ENCODE measurements at regions not wholly inside any gene's neighbourhood (a gene's known extent, or its start where the extent isn't known, plus 50 kb on each side); places are given as distances from the start of the nearest gene placed in this dataset.

DNA sequence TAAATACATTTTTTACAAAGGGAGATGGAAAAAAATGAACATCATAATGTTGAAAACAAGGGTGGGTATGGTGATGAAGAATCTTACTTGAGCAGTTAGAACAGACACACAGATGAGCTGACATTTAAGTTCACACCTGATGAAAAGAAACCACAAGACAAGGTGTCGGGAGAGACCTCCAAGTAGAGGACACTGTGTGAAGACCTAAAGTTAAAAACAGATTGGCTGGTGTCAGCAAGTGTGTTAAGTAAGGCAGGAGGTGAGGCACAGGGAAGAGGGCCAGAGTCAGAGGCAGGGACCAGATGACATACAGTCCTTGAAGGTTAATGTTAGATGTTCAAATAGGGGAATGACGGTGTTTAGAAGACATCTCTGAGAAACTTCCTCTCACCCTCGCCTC lies 236.8 kb downstream of the FAT3 start:
- Histone ChIP-seq H3K27me3 (ENCODE audit: insufficient read depth) (no peaks in the 10 kb centered on the region), H3K4me3 (no peak overlapping the region), H3K4me2 (0 out of 2 replicates have a peak overlapping the region, but pooled peaks have one; percentile 29), H3K27ac (ENCODE audit: low read depth) (no peak overlapping the region), H4K20me1 (replicated peaks; ENCODE audit: insufficient read depth) (peaks cover 4% of the 10 kb centered on the region; the same call in 1 of the 2 replicates), H3K36me3 (ENCODE audit: insufficient read depth) (no peaks in the 10 kb centered on the region), H3F3A (replicated peaks; ENCODE audit: low read depth) (no peaks in the 10 kb centered on the region; the same call in 1 of the 2 replicates), H3K79me2 (replicated peaks; ENCODE audit: insufficient read depth) (peaks cover 68% of the 10 kb centered on the region), H2AFZ (no peak overlapping the region), H3K9me2 (ENCODE audit: insufficient read depth) (no peaks in the 10 kb centered on the region), H3K4me1 (ENCODE audit: insufficient read depth) (peaks cover 17% of the 10 kb centered on the region)
- Mint-ChIP-seq H3K27ac (no peak overlapping the region), H3K27me3 (ENCODE audit: insufficient read depth, low read depth, poor library complexity) (peaks cover 5% of the 10 kb centered on the region), H3K4me1 (peaks cover 41% of the 10 kb centered on the region), H3K36me3 (ENCODE audit: low read depth) (no peaks in the 10 kb centered on the region), H3K4me3 (no peak overlapping the region), H3K9me3 (no peaks in the 10 kb centered on the region)
- ATAC-seq, result no peak
- no peak for TF ChIP-seq NANOG (IDR thresholded peaks at IDR 0.05; ENCODE audit: borderline replicate concordance)
- TF ChIP-seq, protein P1, sequence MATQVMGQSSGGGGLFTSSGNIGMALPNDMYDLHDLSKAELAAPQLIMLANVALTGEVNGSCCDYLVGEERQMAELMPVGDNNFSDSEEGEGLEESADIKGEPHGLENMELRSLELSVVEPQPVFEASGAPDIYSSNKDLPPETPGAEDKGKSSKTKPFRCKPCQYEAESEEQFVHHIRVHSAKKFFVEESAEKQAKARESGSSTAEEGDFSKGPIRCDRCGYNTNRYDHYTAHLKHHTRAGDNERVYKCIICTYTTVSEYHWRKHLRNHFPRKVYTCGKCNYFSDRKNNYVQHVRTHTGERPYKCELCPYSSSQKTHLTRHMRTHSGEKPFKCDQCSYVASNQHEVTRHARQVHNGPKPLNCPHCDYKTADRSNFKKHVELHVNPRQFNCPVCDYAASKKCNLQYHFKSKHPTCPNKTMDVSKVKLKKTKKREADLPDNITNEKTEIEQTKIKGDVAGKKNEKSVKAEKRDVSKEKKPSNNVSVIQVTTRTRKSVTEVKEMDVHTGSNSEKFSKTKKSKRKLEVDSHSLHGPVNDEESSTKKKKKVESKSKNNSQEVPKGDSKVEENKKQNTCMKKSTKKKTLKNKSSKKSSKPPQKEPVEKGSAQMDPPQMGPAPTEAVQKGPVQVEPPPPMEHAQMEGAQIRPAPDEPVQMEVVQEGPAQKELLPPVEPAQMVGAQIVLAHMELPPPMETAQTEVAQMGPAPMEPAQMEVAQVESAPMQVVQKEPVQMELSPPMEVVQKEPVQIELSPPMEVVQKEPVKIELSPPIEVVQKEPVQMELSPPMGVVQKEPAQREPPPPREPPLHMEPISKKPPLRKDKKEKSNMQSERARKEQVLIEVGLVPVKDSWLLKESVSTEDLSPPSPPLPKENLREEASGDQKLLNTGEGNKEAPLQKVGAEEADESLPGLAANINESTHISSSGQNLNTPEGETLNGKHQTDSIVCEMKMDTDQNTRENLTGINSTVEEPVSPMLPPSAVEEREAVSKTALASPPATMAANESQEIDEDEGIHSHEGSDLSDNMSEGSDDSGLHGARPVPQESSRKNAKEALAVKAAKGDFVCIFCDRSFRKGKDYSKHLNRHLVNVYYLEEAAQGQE (IDR thresholded peaks at IDR 0.05; ENCODE audit: unreplicated experiment), result no peak
- TF ChIP-seq, protein P2, sequence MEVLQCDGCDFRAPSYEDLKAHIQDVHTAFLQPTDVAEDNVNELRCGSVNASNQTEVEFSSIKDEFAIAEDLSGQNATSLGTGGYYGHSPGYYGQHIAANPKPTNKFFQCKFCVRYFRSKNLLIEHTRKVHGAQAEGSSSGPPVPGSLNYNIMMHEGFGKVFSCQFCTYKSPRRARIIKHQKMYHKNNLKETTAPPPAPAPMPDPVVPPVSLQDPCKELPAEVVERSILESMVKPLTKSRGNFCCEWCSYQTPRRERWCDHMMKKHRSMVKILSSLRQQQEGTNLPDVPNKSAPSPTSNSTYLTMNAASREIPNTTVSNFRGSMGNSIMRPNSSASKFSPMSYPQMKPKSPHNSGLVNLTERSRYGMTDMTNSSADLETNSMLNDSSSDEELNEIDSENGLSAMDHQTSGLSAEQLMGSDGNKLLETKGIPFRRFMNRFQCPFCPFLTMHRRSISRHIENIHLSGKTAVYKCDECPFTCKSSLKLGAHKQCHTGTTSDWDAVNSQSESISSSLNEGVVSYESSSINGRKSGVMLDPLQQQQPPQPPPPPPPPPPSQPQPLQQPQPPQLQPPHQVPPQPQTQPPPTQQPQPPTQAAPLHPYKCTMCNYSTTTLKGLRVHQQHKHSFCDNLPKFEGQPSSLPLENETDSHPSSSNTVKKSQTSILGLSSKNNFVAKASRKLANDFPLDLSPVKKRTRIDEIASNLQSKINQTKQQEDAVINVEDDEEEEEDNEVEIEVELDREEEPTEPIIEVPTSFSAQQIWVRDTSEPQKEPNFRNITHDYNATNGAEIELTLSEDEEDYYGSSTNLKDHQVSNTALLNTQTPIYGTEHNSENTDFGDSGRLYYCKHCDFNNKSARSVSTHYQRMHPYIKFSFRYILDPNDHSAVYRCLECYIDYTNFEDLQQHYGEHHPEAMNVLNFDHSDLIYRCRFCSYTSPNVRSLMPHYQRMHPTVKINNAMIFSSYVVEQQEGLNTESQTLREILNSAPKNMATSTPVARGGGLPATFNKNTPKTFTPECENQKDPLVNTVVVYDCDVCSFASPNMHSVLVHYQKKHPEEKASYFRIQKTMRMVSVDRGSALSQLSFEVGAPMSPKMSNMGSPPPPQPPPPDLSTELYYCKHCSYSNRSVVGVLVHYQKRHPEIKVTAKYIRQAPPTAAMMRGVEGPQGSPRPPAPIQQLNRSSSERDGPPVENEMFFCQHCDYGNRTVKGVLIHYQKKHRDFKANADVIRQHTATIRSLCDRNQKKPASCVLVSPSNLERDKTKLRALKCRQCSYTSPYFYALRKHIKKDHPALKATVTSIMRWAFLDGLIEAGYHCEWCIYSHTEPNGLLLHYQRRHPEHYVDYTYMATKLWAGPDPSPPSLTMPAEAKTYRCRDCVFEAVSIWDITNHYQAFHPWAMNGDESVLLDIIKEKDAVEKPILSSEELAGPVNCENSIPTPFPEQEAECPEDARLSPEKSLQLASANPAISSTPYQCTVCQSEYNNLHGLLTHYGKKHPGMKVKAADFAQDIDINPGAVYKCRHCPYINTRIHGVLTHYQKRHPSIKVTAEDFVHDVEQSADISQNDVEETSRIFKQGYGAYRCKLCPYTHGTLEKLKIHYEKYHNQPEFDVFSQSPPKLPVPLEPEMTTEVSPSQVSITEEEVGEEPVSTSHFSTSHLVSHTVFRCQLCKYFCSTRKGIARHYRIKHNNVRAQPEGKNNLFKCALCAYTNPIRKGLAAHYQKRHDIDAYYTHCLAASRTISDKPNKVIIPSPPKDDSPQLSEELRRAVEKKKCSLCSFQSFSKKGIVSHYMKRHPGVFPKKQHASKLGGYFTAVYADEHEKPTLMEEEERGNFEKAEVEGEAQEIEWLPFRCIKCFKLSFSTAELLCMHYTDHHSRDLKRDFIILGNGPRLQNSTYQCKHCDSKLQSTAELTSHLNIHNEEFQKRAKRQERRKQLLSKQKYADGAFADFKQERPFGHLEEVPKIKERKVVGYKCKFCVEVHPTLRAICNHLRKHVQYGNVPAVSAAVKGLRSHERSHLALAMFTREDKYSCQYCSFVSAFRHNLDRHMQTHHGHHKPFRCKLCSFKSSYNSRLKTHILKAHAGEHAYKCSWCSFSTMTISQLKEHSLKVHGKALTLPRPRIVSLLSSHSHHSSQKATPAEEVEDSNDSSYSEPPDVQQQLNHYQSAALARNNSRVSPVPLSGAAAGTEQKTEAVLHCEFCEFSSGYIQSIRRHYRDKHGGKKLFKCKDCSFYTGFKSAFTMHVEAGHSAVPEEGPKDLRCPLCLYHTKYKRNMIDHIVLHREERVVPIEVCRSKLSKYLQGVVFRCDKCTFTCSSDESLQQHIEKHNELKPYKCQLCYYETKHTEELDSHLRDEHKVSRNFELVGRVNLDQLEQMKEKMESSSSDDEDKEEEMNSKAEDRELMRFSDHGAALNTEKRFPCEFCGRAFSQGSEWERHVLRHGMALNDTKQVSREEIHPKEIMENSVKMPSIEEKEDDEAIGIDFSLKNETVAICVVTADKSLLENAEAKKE (CRISPR knock-in tag; IDR thresholded peaks at IDR 0.05), result no peak
- no peak for TF ChIP-seq EZH2phosphoT487 (IDR thresholded peaks at IDR 0.05; ENCODE audit: unreplicated experiment)
- TF ChIP-seq, protein P3, sequence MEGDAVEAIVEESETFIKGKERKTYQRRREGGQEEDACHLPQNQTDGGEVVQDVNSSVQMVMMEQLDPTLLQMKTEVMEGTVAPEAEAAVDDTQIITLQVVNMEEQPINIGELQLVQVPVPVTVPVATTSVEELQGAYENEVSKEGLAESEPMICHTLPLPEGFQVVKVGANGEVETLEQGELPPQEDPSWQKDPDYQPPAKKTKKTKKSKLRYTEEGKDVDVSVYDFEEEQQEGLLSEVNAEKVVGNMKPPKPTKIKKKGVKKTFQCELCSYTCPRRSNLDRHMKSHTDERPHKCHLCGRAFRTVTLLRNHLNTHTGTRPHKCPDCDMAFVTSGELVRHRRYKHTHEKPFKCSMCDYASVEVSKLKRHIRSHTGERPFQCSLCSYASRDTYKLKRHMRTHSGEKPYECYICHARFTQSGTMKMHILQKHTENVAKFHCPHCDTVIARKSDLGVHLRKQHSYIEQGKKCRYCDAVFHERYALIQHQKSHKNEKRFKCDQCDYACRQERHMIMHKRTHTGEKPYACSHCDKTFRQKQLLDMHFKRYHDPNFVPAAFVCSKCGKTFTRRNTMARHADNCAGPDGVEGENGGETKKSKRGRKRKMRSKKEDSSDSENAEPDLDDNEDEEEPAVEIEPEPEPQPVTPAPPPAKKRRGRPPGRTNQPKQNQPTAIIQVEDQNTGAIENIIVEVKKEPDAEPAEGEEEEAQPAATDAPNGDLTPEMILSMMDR (conservative IDR thresholded peaks at IDR 0.05; ENCODE audit: low read depth in 2 of 2), result no peak
- TF ChIP-seq, protein P4, sequence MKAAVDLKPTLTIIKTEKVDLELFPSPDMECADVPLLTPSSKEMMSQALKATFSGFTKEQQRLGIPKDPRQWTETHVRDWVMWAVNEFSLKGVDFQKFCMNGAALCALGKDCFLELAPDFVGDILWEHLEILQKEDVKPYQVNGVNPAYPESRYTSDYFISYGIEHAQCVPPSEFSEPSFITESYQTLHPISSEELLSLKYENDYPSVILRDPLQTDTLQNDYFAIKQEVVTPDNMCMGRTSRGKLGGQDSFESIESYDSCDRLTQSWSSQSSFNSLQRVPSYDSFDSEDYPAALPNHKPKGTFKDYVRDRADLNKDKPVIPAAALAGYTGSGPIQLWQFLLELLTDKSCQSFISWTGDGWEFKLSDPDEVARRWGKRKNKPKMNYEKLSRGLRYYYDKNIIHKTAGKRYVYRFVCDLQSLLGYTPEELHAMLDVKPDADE (IDR thresholded peaks at IDR 0.05), result no peak
- no peak for TF ChIP-seq CREB1 (CRISPR knock-in tag; IDR thresholded peaks at IDR 0.05; ENCODE audit: low read depth)
- no peak for TF ChIP-seq EZH2 (IDR thresholded peaks at IDR 0.05; ENCODE audit: low read depth, unreplicated experiment)
- no peak for TF ChIP-seq ZNF331 (CRISPR knock-in tag; IDR thresholded peaks at IDR 0.05; ENCODE audit: low read depth)
- TF ChIP-seq ZNF114 (CRISPR knock-in tag; IDR thresholded peaks at IDR 0.05), result no peak
- no peak for TF ChIP-seq STAT1 (IDR thresholded peaks at IDR 0.05; ENCODE audit: unreplicated experiment)
- no peak for TF ChIP-seq POLR2AphosphoS5 (IDR thresholded peaks at IDR 0.05; ENCODE audit: low read depth)
- no peak for TF ChIP-seq JUNB (IDR thresholded peaks at IDR 0.05; ENCODE audit: unreplicated experiment)
- no peak for DNase-seq (ENCODE audit: low spot score)

Measured in GM23338 (cell line).